GM23338 (cell line): ENCODE measurements at regions not wholly inside any gene's neighbourhood (a gene's known extent, or its start where the extent isn't known, plus 50 kb on each side); places are given as distances from the start of the nearest gene placed in this dataset.

Experiments
- ATAC-seq: fragments of 200-7000 bp; cut with Tn5 transposase; 3 replicates; pipeline ENCODE4 v1.9.1; 2020
- DNase-seq: peaks from one replicate; pipeline ENCODE4 v3.0.0-alpha.2; 2015; ENCODE audit warnings: low spot score
- H2AFZ ChIP-seq: fragments of 200-600 bp; sonication (generic); 2 replicates; pipeline ENCODE4 v1.8.0; 2016; ENCODE audit warnings: antibody characterized with exemption, mild to moderate bottlenecking, moderate library complexity
- H3F3A ChIP-seq: fragments of 200-600 bp; sonication (generic); replicated peaks from 2 replicates; pipeline ENCODE4 v1.8.0; 2017; ENCODE audit warnings: antibody characterized with exemption, mixed run types, low read depth
- H3K27ac ChIP-seq: fragments of 200-600 bp; sonication (generic); 2 replicates; pipeline ENCODE4 v1.6.1; 2016; ENCODE audit warnings: low read depth
- H3K27me3 ChIP-seq: fragments of 200-600 bp; sonication (generic); 2 replicates; pipeline ENCODE4 v1.8.0; 2016; ENCODE audit warnings: mild to moderate bottlenecking, mixed run types, moderate library complexity; ENCODE audit not compliant: insufficient read depth
- H3K36me3 ChIP-seq: fragments of 200-600 bp; sonication (generic); 2 replicates; pipeline ENCODE4 v1.8.0; 2016; ENCODE audit warnings: mild to moderate bottlenecking; ENCODE audit not compliant: insufficient read depth
- H3K4me1 ChIP-seq: fragments of 200-600 bp; sonication (generic); 2 replicates; pipeline ENCODE4 v1.8.0; 2016; ENCODE audit warnings: mild to moderate bottlenecking, moderate library complexity; ENCODE audit not compliant: insufficient read depth
- H3K4me2 ChIP-seq: fragments of 200-600 bp; sonication (generic); 2 replicates; pipeline ENCODE4 v1.7.1; 2017; ENCODE audit warnings: mixed run types
- H3K4me3 ChIP-seq: fragments of 200-600 bp; sonication (generic); 2 replicates; pipeline ENCODE4 v1.6.1; 2016; ENCODE audit warnings: mixed run types
- H3K79me2 ChIP-seq: fragments of 200-600 bp; sonication (generic); replicated peaks from 2 replicates; pipeline ENCODE4 v1.8.0; 2017; ENCODE audit warnings: mild to moderate bottlenecking; ENCODE audit not compliant: insufficient read depth
- H3K9me2 ChIP-seq: fragments of 200-600 bp; sonication (generic); 2 replicates; pipeline ENCODE4 v1.8.0; 2017; ENCODE audit not compliant: insufficient read depth
- H4K20me1 ChIP-seq: fragments of 200-600 bp; sonication (generic); replicated peaks from 2 replicates; pipeline ENCODE4 v1.8.0; 2017; ENCODE audit warnings: mild to moderate bottlenecking; ENCODE audit not compliant: insufficient read depth
- H3K27ac Mint-ChIP-seq: 2 replicates; pipeline ENCODE4 v1.8.0; 2020; ENCODE audit warnings: inconsistent platforms, mild to moderate bottlenecking, moderate library complexity, mixed read lengths
- H3K27me3 Mint-ChIP-seq: 3 replicates; pipeline ENCODE4 v1.8.0; 2022; ENCODE audit warnings: low read depth, mild to moderate bottlenecking, moderate library complexity, mixed read lengths, inconsistent platforms; ENCODE audit not compliant: insufficient read depth, poor library complexity
- H3K36me3 Mint-ChIP-seq: 3 replicates; pipeline ENCODE4 v1.8.0; 2021; ENCODE audit warnings: low read depth, mild to moderate bottlenecking, inconsistent platforms, moderate library complexity, mixed read lengths
- H3K4me1 Mint-ChIP-seq: 3 replicates; pipeline ENCODE4 v1.8.0; 2020; ENCODE audit warnings: mild to moderate bottlenecking, inconsistent platforms, mixed read lengths
- H3K4me3 Mint-ChIP-seq: 3 replicates; pipeline ENCODE4 v1.8.0; 2021; ENCODE audit warnings: moderate library complexity, mild to moderate bottlenecking, inconsistent platforms, mixed read lengths
- H3K9me3 Mint-ChIP-seq: 3 replicates; pipeline ENCODE4 v1.8.0; 2020; ENCODE audit warnings: moderate library complexity, mild to moderate bottlenecking, inconsistent platforms, mixed read lengths
- CREB1 ChIP-seq: fragments of 250-450 bp; sonication (Bioruptor Pico); IDR thresholded peaks from 2 replicates; pipeline ENCODE4 v1.5.0; 2020; ENCODE audit warnings: low read depth, mild to moderate bottlenecking, moderate library complexity
- EZH2 ChIP-seq: fragments of 200-600 bp; sonication (generic); IDR thresholded peaks from one replicate; pipeline ENCODE4 v1.8.0; 2017; ENCODE audit warnings: antibody characterized with exemption, mild to moderate bottlenecking, low read depth; ENCODE audit not compliant: unreplicated experiment
- EZH2phosphoT487 ChIP-seq: fragments of 200-600 bp; sonication (generic); IDR thresholded peaks from one replicate; pipeline ENCODE4 v1.8.1; 2018; ENCODE audit warnings: antibody characterized with exemption; ENCODE audit not compliant: unreplicated experiment
- JUNB ChIP-seq: IDR thresholded peaks from one replicate; pipeline ENCODE4 v1.6.1; 2016; ENCODE audit warnings: antibody characterized with exemption; ENCODE audit not compliant: unreplicated experiment
- NANOG ChIP-seq: IDR thresholded peaks from 2 replicates; pipeline ENCODE4 v1.6.1; 2016; ENCODE audit warnings: antibody characterized with exemption, borderline replicate concordance
- POLR2AphosphoS5 ChIP-seq: IDR thresholded peaks from 2 replicates; pipeline ENCODE4 v1.6.1; 2016; ENCODE audit warnings: antibody characterized with exemption, low read depth
- STAT1 ChIP-seq: IDR thresholded peaks from one replicate; pipeline ENCODE4 v1.6.1; 2016; ENCODE audit warnings: antibody characterized with exemption; ENCODE audit not compliant: unreplicated experiment
- ZNF114 ChIP-seq: fragments of 250-450 bp; sonication (Bioruptor Pico); IDR thresholded peaks from 2 replicates; pipeline ENCODE4 v1.5.0; 2020; ENCODE audit warnings: mild to moderate bottlenecking, moderate library complexity
- ZNF331 ChIP-seq: fragments of 250-450 bp; sonication (Bioruptor Pico); IDR thresholded peaks from 2 replicates; pipeline ENCODE4 v1.5.0; 2020; ENCODE audit warnings: low read depth, mild to moderate bottlenecking, moderate library complexity
- TF ChIP-seq, protein P1 (sequence below): IDR thresholded peaks from one replicate; pipeline ENCODE4 v1.6.1; 2018; ENCODE audit warnings: antibody characterized with exemption; ENCODE audit not compliant: unreplicated experiment
- TF ChIP-seq, protein P2 (sequence below), 2 experiments: fragments of 200-600 bp in 1 of 2; sonication (generic) in 1 of 2; conservative IDR thresholded peaks; 2 replicates each; pipeline versions ENCODE4 v1.5.1 to v1.6.1; 2016 to 2017; ENCODE audit warnings: antibody characterized with exemption in 2 of 2, low read depth in 2 of 2, mild to moderate bottlenecking in 2 of 2, moderate library complexity in 1 of 2
- TF ChIP-seq, protein P3 (sequence below): IDR thresholded peaks from 2 replicates; pipeline ENCODE4 v1.6.1; 2016; ENCODE audit warnings: antibody characterized with exemption
- TF ChIP-seq, protein P4 (sequence below): fragments of 250-450 bp; sonication (Bioruptor Pico); IDR thresholded peaks from 2 replicates; pipeline ENCODE4 v1.5.0; 2020; ENCODE audit warnings: mild to moderate bottlenecking, moderate library complexity

GRCh38 chr7:22555476-22555875 is 55.5 kb upstream of the STEAP1B start:
- H3K36me3 ChIP-seq, result no peaks in the 10 kb centered on the region
- Mint-ChIP-seq H3K4me1 (peaks cover 16% of the 10 kb centered on the region), H3K36me3 (no peaks in the 10 kb centered on the region), H3K4me3 (no peak overlapping the region), H3K27ac (no peak overlapping the region), H3K9me3 (no peaks in the 10 kb centered on the region), H3K27me3 (peaks cover 15% of the 10 kb centered on the region)
- no peak overlapping the region for H3K4me3 ChIP-seq
- no peak overlapping the region for H3K27ac ChIP-seq
- H4K20me1 ChIP-seq, result no peaks in the 10 kb centered on the region
- no peaks in the 10 kb centered on the region for H3K9me2 ChIP-seq
- ATAC-seq, result no peak
- H3K4me2 ChIP-seq, result no peak overlapping the region
- no peaks in the 10 kb centered on the region for H3F3A ChIP-seq
- no peak for DNase-seq
- TF ChIP-seq, protein P1, sequence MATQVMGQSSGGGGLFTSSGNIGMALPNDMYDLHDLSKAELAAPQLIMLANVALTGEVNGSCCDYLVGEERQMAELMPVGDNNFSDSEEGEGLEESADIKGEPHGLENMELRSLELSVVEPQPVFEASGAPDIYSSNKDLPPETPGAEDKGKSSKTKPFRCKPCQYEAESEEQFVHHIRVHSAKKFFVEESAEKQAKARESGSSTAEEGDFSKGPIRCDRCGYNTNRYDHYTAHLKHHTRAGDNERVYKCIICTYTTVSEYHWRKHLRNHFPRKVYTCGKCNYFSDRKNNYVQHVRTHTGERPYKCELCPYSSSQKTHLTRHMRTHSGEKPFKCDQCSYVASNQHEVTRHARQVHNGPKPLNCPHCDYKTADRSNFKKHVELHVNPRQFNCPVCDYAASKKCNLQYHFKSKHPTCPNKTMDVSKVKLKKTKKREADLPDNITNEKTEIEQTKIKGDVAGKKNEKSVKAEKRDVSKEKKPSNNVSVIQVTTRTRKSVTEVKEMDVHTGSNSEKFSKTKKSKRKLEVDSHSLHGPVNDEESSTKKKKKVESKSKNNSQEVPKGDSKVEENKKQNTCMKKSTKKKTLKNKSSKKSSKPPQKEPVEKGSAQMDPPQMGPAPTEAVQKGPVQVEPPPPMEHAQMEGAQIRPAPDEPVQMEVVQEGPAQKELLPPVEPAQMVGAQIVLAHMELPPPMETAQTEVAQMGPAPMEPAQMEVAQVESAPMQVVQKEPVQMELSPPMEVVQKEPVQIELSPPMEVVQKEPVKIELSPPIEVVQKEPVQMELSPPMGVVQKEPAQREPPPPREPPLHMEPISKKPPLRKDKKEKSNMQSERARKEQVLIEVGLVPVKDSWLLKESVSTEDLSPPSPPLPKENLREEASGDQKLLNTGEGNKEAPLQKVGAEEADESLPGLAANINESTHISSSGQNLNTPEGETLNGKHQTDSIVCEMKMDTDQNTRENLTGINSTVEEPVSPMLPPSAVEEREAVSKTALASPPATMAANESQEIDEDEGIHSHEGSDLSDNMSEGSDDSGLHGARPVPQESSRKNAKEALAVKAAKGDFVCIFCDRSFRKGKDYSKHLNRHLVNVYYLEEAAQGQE, result no peak
- TF ChIP-seq POLR2AphosphoS5 (no peak), ZNF331 (CRISPR knock-in tag) (no peak), JUNB (no peak), STAT1 (no peak), EZH2 (no peak), CREB1 (CRISPR knock-in tag) (no peak), ZNF114 (no peak), NANOG (no peak), EZH2phosphoT487 (no peak)
- TF ChIP-seq, protein P2, sequence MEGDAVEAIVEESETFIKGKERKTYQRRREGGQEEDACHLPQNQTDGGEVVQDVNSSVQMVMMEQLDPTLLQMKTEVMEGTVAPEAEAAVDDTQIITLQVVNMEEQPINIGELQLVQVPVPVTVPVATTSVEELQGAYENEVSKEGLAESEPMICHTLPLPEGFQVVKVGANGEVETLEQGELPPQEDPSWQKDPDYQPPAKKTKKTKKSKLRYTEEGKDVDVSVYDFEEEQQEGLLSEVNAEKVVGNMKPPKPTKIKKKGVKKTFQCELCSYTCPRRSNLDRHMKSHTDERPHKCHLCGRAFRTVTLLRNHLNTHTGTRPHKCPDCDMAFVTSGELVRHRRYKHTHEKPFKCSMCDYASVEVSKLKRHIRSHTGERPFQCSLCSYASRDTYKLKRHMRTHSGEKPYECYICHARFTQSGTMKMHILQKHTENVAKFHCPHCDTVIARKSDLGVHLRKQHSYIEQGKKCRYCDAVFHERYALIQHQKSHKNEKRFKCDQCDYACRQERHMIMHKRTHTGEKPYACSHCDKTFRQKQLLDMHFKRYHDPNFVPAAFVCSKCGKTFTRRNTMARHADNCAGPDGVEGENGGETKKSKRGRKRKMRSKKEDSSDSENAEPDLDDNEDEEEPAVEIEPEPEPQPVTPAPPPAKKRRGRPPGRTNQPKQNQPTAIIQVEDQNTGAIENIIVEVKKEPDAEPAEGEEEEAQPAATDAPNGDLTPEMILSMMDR (conservative IDR thresholded peaks at IDR 0.05; ENCODE audit: low read depth in 2 of 2), result no peak
- TF ChIP-seq, protein P3, sequence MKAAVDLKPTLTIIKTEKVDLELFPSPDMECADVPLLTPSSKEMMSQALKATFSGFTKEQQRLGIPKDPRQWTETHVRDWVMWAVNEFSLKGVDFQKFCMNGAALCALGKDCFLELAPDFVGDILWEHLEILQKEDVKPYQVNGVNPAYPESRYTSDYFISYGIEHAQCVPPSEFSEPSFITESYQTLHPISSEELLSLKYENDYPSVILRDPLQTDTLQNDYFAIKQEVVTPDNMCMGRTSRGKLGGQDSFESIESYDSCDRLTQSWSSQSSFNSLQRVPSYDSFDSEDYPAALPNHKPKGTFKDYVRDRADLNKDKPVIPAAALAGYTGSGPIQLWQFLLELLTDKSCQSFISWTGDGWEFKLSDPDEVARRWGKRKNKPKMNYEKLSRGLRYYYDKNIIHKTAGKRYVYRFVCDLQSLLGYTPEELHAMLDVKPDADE, result no peak
- TF ChIP-seq, protein P4, sequence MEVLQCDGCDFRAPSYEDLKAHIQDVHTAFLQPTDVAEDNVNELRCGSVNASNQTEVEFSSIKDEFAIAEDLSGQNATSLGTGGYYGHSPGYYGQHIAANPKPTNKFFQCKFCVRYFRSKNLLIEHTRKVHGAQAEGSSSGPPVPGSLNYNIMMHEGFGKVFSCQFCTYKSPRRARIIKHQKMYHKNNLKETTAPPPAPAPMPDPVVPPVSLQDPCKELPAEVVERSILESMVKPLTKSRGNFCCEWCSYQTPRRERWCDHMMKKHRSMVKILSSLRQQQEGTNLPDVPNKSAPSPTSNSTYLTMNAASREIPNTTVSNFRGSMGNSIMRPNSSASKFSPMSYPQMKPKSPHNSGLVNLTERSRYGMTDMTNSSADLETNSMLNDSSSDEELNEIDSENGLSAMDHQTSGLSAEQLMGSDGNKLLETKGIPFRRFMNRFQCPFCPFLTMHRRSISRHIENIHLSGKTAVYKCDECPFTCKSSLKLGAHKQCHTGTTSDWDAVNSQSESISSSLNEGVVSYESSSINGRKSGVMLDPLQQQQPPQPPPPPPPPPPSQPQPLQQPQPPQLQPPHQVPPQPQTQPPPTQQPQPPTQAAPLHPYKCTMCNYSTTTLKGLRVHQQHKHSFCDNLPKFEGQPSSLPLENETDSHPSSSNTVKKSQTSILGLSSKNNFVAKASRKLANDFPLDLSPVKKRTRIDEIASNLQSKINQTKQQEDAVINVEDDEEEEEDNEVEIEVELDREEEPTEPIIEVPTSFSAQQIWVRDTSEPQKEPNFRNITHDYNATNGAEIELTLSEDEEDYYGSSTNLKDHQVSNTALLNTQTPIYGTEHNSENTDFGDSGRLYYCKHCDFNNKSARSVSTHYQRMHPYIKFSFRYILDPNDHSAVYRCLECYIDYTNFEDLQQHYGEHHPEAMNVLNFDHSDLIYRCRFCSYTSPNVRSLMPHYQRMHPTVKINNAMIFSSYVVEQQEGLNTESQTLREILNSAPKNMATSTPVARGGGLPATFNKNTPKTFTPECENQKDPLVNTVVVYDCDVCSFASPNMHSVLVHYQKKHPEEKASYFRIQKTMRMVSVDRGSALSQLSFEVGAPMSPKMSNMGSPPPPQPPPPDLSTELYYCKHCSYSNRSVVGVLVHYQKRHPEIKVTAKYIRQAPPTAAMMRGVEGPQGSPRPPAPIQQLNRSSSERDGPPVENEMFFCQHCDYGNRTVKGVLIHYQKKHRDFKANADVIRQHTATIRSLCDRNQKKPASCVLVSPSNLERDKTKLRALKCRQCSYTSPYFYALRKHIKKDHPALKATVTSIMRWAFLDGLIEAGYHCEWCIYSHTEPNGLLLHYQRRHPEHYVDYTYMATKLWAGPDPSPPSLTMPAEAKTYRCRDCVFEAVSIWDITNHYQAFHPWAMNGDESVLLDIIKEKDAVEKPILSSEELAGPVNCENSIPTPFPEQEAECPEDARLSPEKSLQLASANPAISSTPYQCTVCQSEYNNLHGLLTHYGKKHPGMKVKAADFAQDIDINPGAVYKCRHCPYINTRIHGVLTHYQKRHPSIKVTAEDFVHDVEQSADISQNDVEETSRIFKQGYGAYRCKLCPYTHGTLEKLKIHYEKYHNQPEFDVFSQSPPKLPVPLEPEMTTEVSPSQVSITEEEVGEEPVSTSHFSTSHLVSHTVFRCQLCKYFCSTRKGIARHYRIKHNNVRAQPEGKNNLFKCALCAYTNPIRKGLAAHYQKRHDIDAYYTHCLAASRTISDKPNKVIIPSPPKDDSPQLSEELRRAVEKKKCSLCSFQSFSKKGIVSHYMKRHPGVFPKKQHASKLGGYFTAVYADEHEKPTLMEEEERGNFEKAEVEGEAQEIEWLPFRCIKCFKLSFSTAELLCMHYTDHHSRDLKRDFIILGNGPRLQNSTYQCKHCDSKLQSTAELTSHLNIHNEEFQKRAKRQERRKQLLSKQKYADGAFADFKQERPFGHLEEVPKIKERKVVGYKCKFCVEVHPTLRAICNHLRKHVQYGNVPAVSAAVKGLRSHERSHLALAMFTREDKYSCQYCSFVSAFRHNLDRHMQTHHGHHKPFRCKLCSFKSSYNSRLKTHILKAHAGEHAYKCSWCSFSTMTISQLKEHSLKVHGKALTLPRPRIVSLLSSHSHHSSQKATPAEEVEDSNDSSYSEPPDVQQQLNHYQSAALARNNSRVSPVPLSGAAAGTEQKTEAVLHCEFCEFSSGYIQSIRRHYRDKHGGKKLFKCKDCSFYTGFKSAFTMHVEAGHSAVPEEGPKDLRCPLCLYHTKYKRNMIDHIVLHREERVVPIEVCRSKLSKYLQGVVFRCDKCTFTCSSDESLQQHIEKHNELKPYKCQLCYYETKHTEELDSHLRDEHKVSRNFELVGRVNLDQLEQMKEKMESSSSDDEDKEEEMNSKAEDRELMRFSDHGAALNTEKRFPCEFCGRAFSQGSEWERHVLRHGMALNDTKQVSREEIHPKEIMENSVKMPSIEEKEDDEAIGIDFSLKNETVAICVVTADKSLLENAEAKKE (CRISPR knock-in tag), result no peak
- H3K79me2 ChIP-seq, result no peaks in the 10 kb centered on the region
- H3K27me3 ChIP-seq, result no peaks in the 10 kb centered on the region
- H2AFZ ChIP-seq, result no peak overlapping the region
- peaks cover 14% of the 10 kb centered on the region for H3K4me1 ChIP-seq
